Panc1 (cell line): ENCODE measurements at regions not wholly inside any gene's neighbourhood (a gene's known extent, or its start where the extent isn't known, plus 50 kb on each side); places are given as distances from the start of the nearest gene placed in this dataset.

Source experiments
- CTCF ChIP-seq: fragments of 450-650 bp; IDR thresholded peaks from 2 replicates; pipeline ENCODE4 v1.5.1; 2017; ENCODE audit warnings: mild to moderate bottlenecking
- POLR2AphosphoS5 ChIP-seq: IDR thresholded peaks from 2 replicates; pipeline ENCODE4 v1.6.1; 2012; ENCODE audit warnings: mild to moderate bottlenecking, low read depth, low read length, moderate library complexity

GRCh38 chr20:54985091-54985490 lies 509.7 kb downstream of the DOK5 start:
- TF ChIP-seq CTCF (no peak), POLR2AphosphoS5 (no peak)
